ENCODE measurements at regions not wholly inside any gene's neighbourhood (a gene's known extent, or its start where the extent isn't known, plus 50 kb on each side); places are given as distances from the start of the nearest gene placed in this dataset.

DNA sequence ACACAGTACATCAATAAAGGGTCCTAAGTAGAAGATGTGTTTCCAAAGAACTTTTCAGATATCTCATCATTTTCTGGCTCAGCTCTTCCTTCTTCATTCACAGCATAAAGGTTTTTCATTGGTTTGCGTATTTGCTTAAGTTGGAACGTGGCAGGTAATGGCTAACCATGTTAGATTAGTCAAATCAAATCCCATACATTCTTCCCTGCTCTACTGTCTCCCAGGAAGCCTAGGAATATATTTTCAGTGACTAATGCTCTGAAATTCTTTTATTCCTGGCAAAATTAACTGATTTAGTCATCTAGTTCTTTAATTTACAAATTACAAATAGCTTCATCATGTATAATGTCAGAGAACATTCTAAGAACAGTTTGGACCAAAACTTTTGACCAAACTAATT lies 99.6 kb upstream of the TMEM161B start:
- no peak overlapping the region for H3K4me3 ChIP-seq
- H3K4me1 ChIP-seq = no peaks in the 10 kb centered on the region
- no peaks in the 10 kb centered on the region for H3K36me3 ChIP-seq
- no peak for DNase-seq
- no peak overlapping the region for H3K27ac ChIP-seq
- no peaks in the 10 kb centered on the region for H3K9me3 ChIP-seq
- H3K27me3 ChIP-seq = no peaks in the 10 kb centered on the region
- TF ChIP-seq, protein P1, sequence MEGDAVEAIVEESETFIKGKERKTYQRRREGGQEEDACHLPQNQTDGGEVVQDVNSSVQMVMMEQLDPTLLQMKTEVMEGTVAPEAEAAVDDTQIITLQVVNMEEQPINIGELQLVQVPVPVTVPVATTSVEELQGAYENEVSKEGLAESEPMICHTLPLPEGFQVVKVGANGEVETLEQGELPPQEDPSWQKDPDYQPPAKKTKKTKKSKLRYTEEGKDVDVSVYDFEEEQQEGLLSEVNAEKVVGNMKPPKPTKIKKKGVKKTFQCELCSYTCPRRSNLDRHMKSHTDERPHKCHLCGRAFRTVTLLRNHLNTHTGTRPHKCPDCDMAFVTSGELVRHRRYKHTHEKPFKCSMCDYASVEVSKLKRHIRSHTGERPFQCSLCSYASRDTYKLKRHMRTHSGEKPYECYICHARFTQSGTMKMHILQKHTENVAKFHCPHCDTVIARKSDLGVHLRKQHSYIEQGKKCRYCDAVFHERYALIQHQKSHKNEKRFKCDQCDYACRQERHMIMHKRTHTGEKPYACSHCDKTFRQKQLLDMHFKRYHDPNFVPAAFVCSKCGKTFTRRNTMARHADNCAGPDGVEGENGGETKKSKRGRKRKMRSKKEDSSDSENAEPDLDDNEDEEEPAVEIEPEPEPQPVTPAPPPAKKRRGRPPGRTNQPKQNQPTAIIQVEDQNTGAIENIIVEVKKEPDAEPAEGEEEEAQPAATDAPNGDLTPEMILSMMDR (IDR thresholded peaks at IDR 0.05) = no peak
- no peak for TF ChIP-seq POLR2A (IDR thresholded peaks at IDR 0.05)

DNA sequence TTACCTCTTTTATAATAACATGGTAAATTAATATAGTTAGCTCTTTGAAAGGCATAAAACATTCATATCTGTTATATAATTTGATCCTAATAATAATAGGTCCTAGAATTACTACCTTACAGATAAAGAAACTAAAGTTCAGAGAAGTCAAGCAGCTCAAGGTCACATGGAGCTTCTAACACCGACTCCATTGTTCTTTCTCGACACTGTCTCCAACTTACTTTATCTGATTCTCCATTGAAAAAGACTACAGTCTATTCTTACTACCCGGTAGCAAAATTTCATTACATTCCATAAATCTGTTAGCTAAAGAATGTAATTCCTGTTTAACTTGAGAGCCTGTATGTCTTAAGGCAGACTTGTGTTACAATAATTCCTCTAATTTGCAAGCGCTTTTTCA lies 96.3 kb upstream of the TMEM161B start:
- no peak for DNase-seq
- H3K27me3 ChIP-seq = no peaks in the 10 kb centered on the region

DNA sequence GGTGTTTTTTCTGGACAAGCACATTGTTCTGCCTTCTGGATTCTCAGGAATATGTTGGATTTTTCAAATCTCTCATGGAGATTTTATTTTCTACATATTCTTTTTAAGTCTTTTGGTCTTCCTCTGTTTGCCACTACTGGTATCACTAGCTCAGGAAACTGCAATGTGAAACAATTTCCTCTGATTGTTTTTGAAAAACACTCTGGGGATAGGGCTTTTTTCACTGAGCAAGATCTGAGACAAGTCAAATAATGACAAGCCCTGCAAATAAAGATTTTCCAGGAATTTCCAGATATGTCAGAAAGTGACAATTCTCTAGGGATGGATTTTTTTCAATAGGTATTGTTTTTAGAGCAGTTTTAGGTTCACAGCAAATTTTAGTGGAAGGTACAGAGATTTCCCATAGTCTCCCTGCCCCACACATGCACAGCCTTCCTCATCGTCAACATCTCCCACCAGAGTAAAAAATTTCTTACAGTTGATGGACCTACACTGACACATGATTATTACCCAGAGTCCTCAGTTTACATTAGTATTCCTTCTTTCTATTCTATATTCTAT lies 86.9 kb upstream of the TMEM161B start:
- no peak overlapping the region for H3K4me3 ChIP-seq
- no peaks in the 10 kb centered on the region for H3K9me3 ChIP-seq
- no peaks in the 10 kb centered on the region for H3K27me3 ChIP-seq
- DNase-seq = no peak
- H3K27ac ChIP-seq = no peak overlapping the region
- no peaks in the 10 kb centered on the region for H3K4me1 ChIP-seq
- TF ChIP-seq, protein P1 (IDR thresholded peaks at IDR 0.05) = no peak
- H3K36me3 ChIP-seq = no peaks in the 10 kb centered on the region

More for the DNA sequence above, 96.3 kb upstream of the TMEM161B start:
- TF ChIP-seq POLR2A (IDR thresholded peaks at IDR 0.05) = no peak
- TF ChIP-seq, protein P1 (IDR thresholded peaks at IDR 0.05) = no peak
- Histone ChIP-seq H3K9me3 (no peaks in the 10 kb centered on the region), H3K27ac (no peak overlapping the region), H3K4me3 (no peak overlapping the region), H3K4me1 (no peaks in the 10 kb centered on the region), H3K36me3 (no peaks in the 10 kb centered on the region)

DNA sequence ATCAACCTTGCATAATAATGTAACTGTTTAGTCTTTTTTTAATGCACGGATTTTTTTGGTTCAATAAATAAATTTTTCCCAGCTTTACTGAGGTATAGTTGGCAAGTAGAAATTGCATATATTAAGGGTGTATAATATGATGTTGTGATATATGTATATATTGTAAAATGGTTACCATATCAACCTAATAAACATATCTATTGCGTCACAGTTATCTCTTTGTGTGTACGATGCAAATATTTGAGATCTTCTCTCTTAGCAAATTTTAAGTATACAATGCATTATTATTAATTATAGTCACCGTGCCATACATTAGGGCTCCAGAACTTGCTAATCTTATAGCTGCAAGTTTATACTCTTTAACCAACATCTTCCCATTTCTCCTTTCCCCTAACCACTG lies 57.2 kb upstream of the TMEM161B start:
- no peaks in the 10 kb centered on the region for H3K36me3 ChIP-seq
- no peak for TF ChIP-seq POLR2A (IDR thresholded peaks at IDR 0.05)
- TF ChIP-seq, protein P1 (IDR thresholded peaks at IDR 0.05) = no peak
- no peaks in the 10 kb centered on the region for H3K27me3 ChIP-seq
- H3K4me1 ChIP-seq = no peaks in the 10 kb centered on the region
- H3K27ac ChIP-seq = no peak overlapping the region
- no peak for DNase-seq
- no peak overlapping the region for H3K4me3 ChIP-seq
- H3K9me3 ChIP-seq = no peaks in the 10 kb centered on the region

DNA sequence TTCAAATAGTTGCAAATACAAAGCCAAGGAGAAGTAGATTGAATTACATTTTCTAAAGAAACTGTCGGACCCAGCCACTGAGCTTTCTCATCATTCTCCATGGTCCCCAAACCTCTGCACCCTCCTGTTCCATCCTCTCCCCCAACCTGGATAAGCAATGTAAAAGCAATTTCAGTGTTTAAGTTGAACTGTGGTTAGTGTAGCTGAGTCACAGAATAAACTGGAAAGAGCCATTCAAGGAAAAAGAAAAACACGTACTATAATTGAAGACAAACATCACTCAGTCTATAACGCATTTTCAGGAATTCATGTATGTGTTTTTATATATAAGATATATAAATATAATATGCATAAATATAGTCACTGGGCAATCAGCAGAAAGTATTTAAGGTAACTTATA lies 54.1 kb upstream of the TMEM161B start:
- H3K27me3 ChIP-seq = no peaks in the 10 kb centered on the region
- no peaks in the 10 kb centered on the region for H3K4me1 ChIP-seq
- no peak overlapping the region for H3K4me3 ChIP-seq
- H3K27ac ChIP-seq = no peak overlapping the region
- H3K9me3 ChIP-seq = no peaks in the 10 kb centered on the region
- no peaks in the 10 kb centered on the region for H3K36me3 ChIP-seq
- no peak for DNase-seq
- no peak for TF ChIP-seq POLR2A (IDR thresholded peaks at IDR 0.05)
- TF ChIP-seq, protein P1 (IDR thresholded peaks at IDR 0.05) = no peak

Small RNA genes lying in the stretch of these regions (small RNA-seq; reads per million reads assigned to genes)
- 0 reads per million in 2 donors for gene RF00156
